GM12891 (cell line): ENCODE measurements at regions not wholly inside any gene's neighbourhood (a gene's known extent, or its start where the extent isn't known, plus 50 kb on each side); places are given as distances from the start of the nearest gene placed in this dataset.

Experiments
- POLR2A ChIP-seq: IDR thresholded peaks from 2 replicates; pipeline ENCODE4 v1.6.1; 2011; ENCODE audit warnings: low read depth, low read length, control low read depth
- POLR2AphosphoS5 ChIP-seq: IDR thresholded peaks from 2 replicates; pipeline ENCODE4 v1.6.1; 2011; ENCODE audit warnings: low read depth, low read length, control low read depth
- POU2F2 ChIP-seq: IDR thresholded peaks from 2 replicates; pipeline ENCODE4 v1.6.1; 2011; ENCODE audit warnings: low read depth, mild to moderate bottlenecking, control low read depth, low read length, moderate library complexity
- SPI1 ChIP-seq: IDR thresholded peaks from 2 replicates; pipeline ENCODE4 v1.6.1; 2011; ENCODE audit warnings: low read depth, low read length, control low read depth
- TAF1 ChIP-seq: IDR thresholded peaks from 2 replicates; pipeline ENCODE4 v1.6.1; 2011; ENCODE audit warnings: low read depth, low read length, control low read depth

DNA sequence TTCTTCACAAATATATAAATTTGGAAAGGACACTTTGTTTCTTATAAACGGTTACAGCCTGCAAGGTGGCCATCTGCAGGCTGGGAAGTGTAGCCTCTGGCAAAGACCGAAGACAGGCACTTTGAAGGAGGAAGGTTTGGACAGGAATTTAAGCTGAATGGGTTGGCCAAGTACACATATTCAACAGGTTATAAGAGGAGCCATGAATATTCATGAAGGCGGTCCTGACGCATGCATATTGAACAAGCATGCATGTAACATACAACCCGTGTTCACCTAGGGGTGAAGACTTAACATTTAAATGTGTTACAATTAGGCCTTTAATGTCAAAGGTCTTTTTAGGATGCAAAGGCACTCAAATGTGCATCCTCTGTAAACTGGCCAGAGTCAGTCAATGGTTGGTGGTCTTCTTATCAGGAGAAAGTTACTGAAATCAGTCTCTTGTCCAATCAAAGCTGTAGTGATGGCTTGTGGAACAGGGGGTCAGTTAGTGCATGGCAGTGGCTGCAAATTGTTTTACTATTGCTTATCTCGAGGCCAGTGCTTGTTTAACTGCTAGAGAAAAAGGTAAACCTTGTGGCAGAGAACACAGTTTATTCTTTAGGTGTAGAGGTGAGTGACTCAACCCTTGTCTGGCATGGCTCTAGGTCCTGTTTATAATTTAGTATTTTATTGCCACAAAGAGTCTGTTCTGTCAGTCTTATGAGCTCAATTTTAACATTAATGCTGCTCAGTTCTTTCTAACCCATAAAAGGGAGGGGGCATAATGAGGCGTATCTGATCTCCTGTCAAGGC is 70.3 kb upstream of the F3 start:
- TF ChIP-seq POLR2A, result no peak
- TF ChIP-seq POLR2AphosphoS5, result no peak
- TF ChIP-seq TAF1, result no peak
- TF ChIP-seq POU2F2, result no peak
- TF ChIP-seq SPI1, result no peak
